ENCODE measurements at regions not wholly inside any gene's neighbourhood (a gene's known extent, or its start where the extent isn't known, plus 50 kb on each side); places are given as distances from the start of the nearest gene placed in this dataset.

- TF ChIP-seq CTCF (IDR thresholded peaks at IDR 0.05) (no peak), POLR2A (IDR thresholded peaks at IDR 0.05) (no peak)
Measured at GRCh38 chr1:199226163-199226562, 587.3 kb downstream of the PTPRC start.

Measured in sigmoid colon (tissue), 3 donors.